NB4 (cell line): ENCODE measurements at regions not wholly inside any gene's neighbourhood (a gene's known extent, or its start where the extent isn't known, plus 50 kb on each side); places are given as distances from the start of the nearest gene placed in this dataset.

Source experiments
- DNase-seq: peaks from one replicate; pipeline ENCODE4 v3.0.0; 2010; ENCODE audit warnings: low read depth
- H3K4me3 ChIP-seq: one replicate; pipeline ENCODE4 v1.5.1; 2011; ENCODE audit warnings: mild to moderate bottlenecking, low read depth, low read length, moderate library complexity
- MYC ChIP-seq: IDR thresholded peaks from 2 replicates; pipeline ENCODE4 v1.6.1; 2011; ENCODE audit warnings: low read depth, low read length
- POLR2A ChIP-seq: IDR thresholded peaks from 2 replicates; pipeline ENCODE4 v1.6.1; 2011; ENCODE audit warnings: mild to moderate bottlenecking; ENCODE audit not compliant: insufficient read length; ENCODE audit errors: extremely low read depth
- TF ChIP-seq, protein P1 (sequence below): IDR thresholded peaks from one replicate; pipeline ENCODE4 v1.5.1; 2012; ENCODE audit warnings: low read depth, low read length
- TF ChIP-seq, protein P2 (sequence below): IDR thresholded peaks from 2 replicates; pipeline ENCODE4 v1.6.1; 2011; ENCODE audit warnings: low read depth, low read length

DNA sequence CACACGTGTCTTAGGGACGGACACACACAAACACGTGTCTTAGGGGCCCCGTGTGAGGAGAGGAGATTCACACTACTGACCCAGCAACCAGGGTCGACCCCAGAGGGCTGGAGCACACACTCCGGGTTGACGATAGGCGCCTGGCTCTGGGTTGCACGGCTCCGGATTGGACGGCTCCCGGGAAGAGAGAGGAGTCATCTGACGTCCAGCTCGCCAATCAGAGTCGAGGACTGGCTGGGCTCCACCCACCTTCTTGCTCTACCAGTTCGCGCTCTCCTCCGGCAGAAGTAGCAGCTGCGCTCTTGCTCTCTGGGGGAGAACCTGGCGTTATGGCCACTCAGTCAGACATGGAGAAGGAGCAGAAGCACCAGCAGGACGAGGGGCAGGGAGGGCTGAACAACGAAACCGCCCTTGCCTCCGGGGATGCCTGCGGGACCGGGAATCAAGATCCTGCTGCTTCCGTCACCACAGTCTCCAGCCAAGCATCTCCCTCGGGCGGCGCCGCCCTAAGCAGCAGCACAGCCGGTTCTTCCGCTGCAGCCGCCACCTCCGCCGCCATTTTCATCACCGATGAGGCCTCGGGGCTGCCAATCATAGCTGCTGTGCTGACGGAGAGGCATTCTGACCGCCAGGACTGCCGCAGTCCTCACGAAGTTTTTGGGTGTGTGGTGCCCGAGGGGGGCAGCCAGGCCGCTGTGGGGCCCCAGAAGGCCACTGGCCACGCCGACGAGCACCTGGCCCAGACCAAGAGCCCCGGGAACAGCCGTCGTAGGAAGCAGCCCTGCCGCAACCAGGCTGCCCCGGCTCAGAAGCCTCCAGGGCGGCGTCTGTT is 74.3 kb downstream of the NUDT10 start:
- TF ChIP-seq, protein P1, sequence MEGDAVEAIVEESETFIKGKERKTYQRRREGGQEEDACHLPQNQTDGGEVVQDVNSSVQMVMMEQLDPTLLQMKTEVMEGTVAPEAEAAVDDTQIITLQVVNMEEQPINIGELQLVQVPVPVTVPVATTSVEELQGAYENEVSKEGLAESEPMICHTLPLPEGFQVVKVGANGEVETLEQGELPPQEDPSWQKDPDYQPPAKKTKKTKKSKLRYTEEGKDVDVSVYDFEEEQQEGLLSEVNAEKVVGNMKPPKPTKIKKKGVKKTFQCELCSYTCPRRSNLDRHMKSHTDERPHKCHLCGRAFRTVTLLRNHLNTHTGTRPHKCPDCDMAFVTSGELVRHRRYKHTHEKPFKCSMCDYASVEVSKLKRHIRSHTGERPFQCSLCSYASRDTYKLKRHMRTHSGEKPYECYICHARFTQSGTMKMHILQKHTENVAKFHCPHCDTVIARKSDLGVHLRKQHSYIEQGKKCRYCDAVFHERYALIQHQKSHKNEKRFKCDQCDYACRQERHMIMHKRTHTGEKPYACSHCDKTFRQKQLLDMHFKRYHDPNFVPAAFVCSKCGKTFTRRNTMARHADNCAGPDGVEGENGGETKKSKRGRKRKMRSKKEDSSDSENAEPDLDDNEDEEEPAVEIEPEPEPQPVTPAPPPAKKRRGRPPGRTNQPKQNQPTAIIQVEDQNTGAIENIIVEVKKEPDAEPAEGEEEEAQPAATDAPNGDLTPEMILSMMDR = no peak
- TF ChIP-seq MYC = no peak
- TF ChIP-seq POLR2A = no peak
- TF ChIP-seq, protein P2, sequence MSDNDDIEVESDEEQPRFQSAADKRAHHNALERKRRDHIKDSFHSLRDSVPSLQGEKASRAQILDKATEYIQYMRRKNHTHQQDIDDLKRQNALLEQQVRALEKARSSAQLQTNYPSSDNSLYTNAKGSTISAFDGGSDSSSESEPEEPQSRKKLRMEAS = no peak
- no peak overlapping the region for H3K4me3 ChIP-seq
- DNase-seq = no peak

DNA sequence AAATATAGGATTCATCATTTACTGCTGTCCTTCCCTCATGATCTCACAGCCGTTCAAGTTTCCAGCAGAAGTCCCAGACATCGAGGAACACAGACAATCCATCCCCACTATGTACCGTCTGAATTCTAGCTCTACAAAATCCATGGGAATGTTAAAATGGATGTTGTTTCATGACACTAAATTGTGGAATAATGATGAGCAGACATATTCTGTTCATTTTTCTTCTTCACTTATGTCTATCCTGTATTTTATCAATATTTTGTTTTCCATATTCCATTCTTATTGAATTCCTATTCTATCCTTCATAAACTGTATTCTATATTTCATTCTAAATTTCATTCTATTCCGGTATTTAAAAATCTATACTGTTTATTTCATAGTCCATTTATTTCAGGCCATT is 71.8 kb downstream of the NUDT10 start:
- no peak for DNase-seq
- TF ChIP-seq, protein P2 = no peak
- TF ChIP-seq POLR2A (no peak), MYC (no peak)
- TF ChIP-seq, protein P1 = no peak
- H3K4me3 ChIP-seq = no peak overlapping the region

DNA sequence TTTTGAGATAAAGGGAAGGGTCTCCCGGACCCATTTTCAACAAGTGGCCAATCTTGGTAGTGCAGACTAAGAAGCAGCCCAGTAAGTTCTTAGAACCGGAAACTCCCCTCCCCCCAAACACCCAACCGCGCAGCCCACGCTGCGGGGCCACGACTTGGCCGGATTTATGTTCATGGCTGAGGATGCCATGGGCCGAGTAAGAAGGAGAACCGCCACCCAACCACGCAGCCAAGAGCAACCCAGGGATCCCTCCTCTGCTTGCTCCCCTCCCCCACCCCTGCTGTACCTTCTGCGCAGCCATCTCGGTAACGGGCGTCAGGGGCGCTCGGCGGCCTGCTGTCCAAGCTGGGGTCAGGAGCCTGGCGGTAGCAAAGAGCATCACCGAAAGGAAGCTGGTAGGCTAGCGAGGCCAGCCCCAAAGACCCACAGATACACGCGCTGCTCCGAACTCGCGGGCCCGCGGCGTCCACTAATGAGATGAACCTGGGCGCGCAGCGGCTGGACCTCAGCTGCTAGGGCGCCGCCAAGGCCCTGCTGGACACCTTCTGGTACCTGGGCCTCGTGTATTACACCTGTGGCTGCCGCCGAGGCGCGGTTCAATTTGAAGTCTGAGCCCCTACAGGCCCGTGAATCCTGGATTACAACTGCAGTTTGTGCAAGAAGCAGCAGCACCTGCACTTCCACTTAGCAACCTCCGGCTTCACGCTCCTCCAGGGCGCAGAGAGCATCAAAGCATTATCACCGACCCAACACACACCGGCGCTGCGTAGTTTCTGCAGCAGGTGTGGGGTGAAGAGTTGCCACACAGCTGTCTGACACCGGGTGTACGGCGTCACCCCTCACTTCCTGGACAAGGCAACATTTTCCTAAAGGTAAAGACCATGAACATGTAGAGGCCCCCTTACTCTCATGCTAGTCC is 63.4 kb downstream of the NUDT10 start:
- DNase-seq = no peak
- H3K4me3 ChIP-seq = no peak overlapping the region
- no peak for TF ChIP-seq MYC
- TF ChIP-seq, protein P2 = no peak
- TF ChIP-seq, protein P1 = no peak
- TF ChIP-seq POLR2A = no peak

DNA sequence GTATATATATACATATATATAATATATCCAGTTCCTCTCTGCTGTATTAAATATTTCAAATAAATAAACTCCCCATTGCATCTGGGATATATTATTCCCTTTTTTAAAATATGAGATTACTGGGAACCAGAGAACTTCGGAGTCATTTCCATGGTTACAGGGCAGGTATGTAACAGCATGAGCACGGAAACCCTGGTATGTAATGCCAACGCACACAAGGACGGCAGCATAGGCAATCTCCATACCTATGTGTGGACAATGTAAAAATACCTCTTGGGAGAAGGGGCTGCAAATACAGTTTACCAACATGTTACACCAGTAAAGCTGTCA is 62.8 kb downstream of the NUDT10 start:
- TF ChIP-seq POLR2A (no peak), MYC (no peak)
- TF ChIP-seq, protein P2 = no peak
- TF ChIP-seq, protein P1 = no peak
- no peak overlapping the region for H3K4me3 ChIP-seq
- no peak for DNase-seq
